Muscle of leg (tissue), 3 donors: ENCODE measurements at regions not wholly inside any gene's neighbourhood (a gene's known extent, or its start where the extent isn't known, plus 50 kb on each side); places are given as distances from the start of the nearest gene placed in this dataset.
"Not testable (repeated sequence)": the region's sequence is repeated elsewhere in the genome, so short reads cannot be mapped to it uniquely, and the experiment has no call there.

Experiments
- DNase-seq: peaks from one replicate; pipeline ENCODE4 v3.0.0; 2013
- H3K27ac ChIP-seq: one replicate; pipeline ENCODE4 v1.5.1; 2013; ENCODE audit warnings: mild to moderate bottlenecking, low read length, control low read depth
- H3K27me3 ChIP-seq: one replicate; pipeline ENCODE4 v1.6.1; 2013; ENCODE audit warnings: low read length; ENCODE audit not compliant: control insufficient read depth, insufficient read depth
- H3K36me3 ChIP-seq: one replicate; pipeline ENCODE4 v1.6.1; 2013; ENCODE audit warnings: low read length; ENCODE audit not compliant: control insufficient read depth, insufficient read depth
- H3K4me1 ChIP-seq: one replicate; pipeline ENCODE4 v1.6.1; 2013; ENCODE audit warnings: low read length; ENCODE audit not compliant: control insufficient read depth, insufficient read depth
- H3K4me3 ChIP-seq: one replicate; pipeline ENCODE4 v1.5.1; 2013; ENCODE audit warnings: low read length, control low read depth
- H3K9me3 ChIP-seq: replicated peaks from 2 replicates; pipeline ENCODE4 v1.6.1; 2013; ENCODE audit warnings: low read depth, low read length; ENCODE audit not compliant: control insufficient read depth
- WGBS: methylation state at CpG from one replicate; pipeline ENCODE4 v1.1.5; 2013; ENCODE audit warnings: missing lambda C conversion rate; ENCODE audit not compliant: insufficient coverage; 5-methylcytosine and 5-hydroxymethylcytosine counted together

DNA sequence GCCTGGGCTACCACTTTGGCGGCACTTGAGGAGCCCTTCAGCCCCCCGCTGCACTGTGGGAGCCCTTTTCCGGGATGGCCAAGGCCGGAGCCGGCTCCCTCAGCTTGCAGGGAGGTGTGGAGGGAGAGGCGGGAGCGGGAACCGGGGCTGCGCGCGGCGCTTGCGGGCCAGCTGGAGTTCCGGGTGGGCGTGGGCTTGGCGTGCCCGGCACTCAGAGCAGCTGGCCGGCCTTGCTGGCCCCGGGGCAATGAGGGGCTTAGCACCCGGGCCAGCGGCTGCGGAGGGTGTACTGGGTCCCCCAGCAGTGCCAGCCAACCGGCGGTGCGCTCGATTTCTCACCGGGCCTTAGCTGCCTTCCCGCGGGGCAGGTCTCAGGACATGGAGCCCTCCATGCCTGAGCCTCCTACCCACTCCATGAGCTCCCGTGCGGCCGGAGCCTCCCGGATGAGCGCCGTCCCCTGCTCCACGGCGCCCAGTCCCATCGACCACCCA lies 1602.9 kb upstream of the PCDH7 start:
- not testable (repeated sequence) for H3K27me3 ChIP-seq, H3K36me3 ChIP-seq, H3K9me3 ChIP-seq, H3K4me3 ChIP-seq, H3K4me1 ChIP-seq, DNase-seq, H3K27ac ChIP-seq
- 98% methylated on average over 20 of the region's 38 CpGs for WGBS

GRCh38 chr4:29121586-29121985 lies 1598.6 kb upstream of the PCDH7 start:
- Histone ChIP-seq H3K27ac (no peak overlapping the region), H3K9me3 (no peaks in the 10 kb centered on the region), H3K4me1 (no peaks in the 10 kb centered on the region), H3K4me3 (no peak overlapping the region), H3K36me3 (no peaks in the 10 kb centered on the region), H3K27me3 (no peaks in the 10 kb centered on the region)
- 20% methylated on average over 1 of the region's 4 CpGs for WGBS
- DNase-seq = no peak

DNA sequence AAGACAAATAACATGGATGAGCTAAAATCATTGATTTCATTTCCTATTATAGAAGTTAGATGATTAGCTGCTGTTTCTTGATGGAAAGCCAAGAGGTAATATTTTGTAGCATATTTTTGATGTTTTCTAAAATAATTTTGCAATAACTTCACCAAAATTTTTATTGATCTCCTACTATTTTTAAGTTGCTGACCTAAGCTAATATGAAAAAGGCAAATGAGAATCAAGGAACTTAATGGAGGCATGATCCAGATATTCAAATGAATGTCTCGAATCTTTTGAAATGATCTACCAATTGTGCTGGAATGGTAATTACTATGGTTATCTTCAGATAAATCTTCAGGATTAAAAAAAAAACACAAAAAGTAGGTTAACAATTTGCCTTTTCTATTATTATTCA lies 1591.4 kb upstream of the PCDH7 start:
- no peaks in the 10 kb centered on the region for H3K9me3 ChIP-seq
- H3K4me1 ChIP-seq = no peaks in the 10 kb centered on the region
- no peak for DNase-seq
- H3K36me3 ChIP-seq = no peaks in the 10 kb centered on the region
- H3K27me3 ChIP-seq = no peaks in the 10 kb centered on the region
- H3K4me3 ChIP-seq = no peak overlapping the region
- no peak overlapping the region for H3K27ac ChIP-seq
- WGBS = no CpG with 5 or more reads among the region's 1 CpG

- no peak for DNase-seq
- H3K4me3 ChIP-seq = no peak overlapping the region
- no peaks in the 10 kb centered on the region for H3K9me3 ChIP-seq
- WGBS = no CpG with 5 or more reads among the region's 2 CpGs
- no peaks in the 10 kb centered on the region for H3K27me3 ChIP-seq
- no peaks in the 10 kb centered on the region for H3K36me3 ChIP-seq
- no peaks in the 10 kb centered on the region for H3K4me1 ChIP-seq
- H3K27ac ChIP-seq = no peak overlapping the region
Observed at GRCh38 chr4:29131304-29131703, 1588.9 kb upstream of the PCDH7 start.

- Histone ChIP-seq H3K27ac (no peak overlapping the region), H3K9me3 (no peaks in the 10 kb centered on the region), H3K4me1 (no peaks in the 10 kb centered on the region), H3K4me3 (no peak overlapping the region), H3K36me3 (no peaks in the 10 kb centered on the region), H3K27me3 (no peaks in the 10 kb centered on the region)
- DNase-seq = no peak
- WGBS = 67% methylated on average over 1 of the region's 2 CpGs
Observed at GRCh38 chr4:29142708-29143107, 1577.5 kb upstream of the PCDH7 start.

DNA sequence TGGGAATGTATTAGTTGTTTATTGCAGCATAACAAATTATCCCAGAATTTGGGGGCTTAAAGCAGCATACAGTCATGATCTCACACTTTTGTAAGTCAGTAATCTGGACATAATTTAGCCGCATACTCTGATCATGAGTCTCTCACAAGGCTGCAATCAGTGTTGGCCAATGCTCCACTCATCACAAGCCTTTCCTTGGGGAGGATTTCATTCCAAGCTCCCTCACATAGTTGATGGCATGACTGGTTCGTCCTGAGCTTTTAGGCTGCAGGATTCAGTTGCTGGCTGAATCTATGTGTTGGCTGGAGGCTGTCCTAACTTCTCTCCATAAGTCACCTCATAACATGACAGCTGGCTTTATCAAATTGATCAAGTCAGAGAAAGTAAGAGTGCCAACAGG lies 1568.6 kb upstream of the PCDH7 start:
- no peak for DNase-seq
- H3K27ac ChIP-seq = no peak overlapping the region
- no peaks in the 10 kb centered on the region for H3K36me3 ChIP-seq
- H3K9me3 ChIP-seq = no peaks in the 10 kb centered on the region
- H3K4me3 ChIP-seq = no peak overlapping the region
- no peaks in the 10 kb centered on the region for H3K4me1 ChIP-seq
- no peaks in the 10 kb centered on the region for H3K27me3 ChIP-seq
- 100% methylated on average over 1 of the region's 2 CpGs for WGBS

GRCh38 chr4:29153642-29154041 lies 1566.5 kb upstream of the PCDH7 start:
- Histone ChIP-seq H3K9me3 (no peaks in the 10 kb centered on the region), H3K36me3 (no peaks in the 10 kb centered on the region), H3K4me3 (no peak overlapping the region), H3K27ac (no peak overlapping the region), H3K4me1 (no peaks in the 10 kb centered on the region), H3K27me3 (no peaks in the 10 kb centered on the region)
- WGBS = no CpG with 5 or more reads among the region's 3 CpGs
- DNase-seq = peak; percentile 7

DNA sequence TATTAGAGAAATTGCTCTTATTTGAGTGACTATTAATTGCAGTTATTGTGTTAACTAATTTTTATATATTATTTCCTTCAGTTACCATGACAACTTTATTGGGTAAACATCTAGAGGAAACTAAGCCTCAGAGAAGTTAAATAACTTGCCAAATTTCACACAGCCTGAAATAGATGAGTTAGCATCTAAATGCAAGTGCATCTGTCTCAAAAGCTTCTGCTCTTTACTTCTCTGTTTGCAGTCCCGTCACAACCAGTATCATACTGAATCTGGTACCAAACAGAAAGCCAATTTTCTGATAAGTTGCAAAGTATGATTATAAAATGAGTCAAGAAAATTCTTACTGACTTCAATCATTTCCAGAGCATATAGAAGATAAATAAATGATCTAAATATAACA lies 1544.9 kb upstream of the PCDH7 start:
- Histone ChIP-seq H3K27ac (no peak overlapping the region), H3K9me3 (no peaks in the 10 kb centered on the region), H3K4me1 (no peaks in the 10 kb centered on the region), H3K4me3 (no peak overlapping the region), H3K36me3 (no peaks in the 10 kb centered on the region), H3K27me3 (no peaks in the 10 kb centered on the region)
- no CpG with 5 or more reads among the region's 1 CpG for WGBS
- DNase-seq = no peak

DNA sequence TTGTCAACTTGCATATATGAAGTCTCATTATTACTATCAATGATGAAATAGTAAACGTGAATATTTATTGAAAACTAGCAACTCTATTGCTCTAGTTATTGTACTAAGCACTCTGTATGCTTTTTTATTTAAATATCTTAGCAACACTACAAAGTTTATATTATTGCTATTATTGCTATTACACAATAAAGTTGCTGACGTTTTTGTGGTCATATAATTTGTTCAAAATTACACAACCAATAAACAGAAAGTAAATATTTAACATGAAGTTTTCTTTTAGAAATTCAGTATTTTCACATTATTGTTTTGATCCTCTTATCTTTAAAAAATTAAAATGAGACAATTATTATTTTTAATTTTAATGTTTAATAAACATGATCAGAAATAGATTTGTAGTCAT lies 1521.1 kb upstream of the PCDH7 start:
- no peak overlapping the region for H3K4me3 ChIP-seq

GRCh38 chr4:29199485-29199884 lies 1520.7 kb upstream of the PCDH7 start:
- Histone ChIP-seq H3K4me3 (no peak overlapping the region), H3K27ac (no peak overlapping the region), H3K4me1 (no peaks in the 10 kb centered on the region), H3K36me3 (no peaks in the 10 kb centered on the region), H3K9me3 (no peaks in the 10 kb centered on the region), H3K27me3 (no peaks in the 10 kb centered on the region)
- no peak for DNase-seq
- WGBS = no CpG with 5 or more reads among the region's 4 CpGs

More for the DNA sequence above, 1521.1 kb upstream of the PCDH7 start:
- Histone ChIP-seq H3K27ac (no peak overlapping the region), H3K9me3 (no peaks in the 10 kb centered on the region), H3K27me3 (no peaks in the 10 kb centered on the region), H3K36me3 (no peaks in the 10 kb centered on the region), H3K4me1 (no peaks in the 10 kb centered on the region)
- no peak for DNase-seq
- WGBS = no CpG with 5 or more reads among the region's 2 CpGs

- H3K9me3 ChIP-seq = no peaks in the 10 kb centered on the region
- no peak for DNase-seq
- H3K4me1 ChIP-seq = no peaks in the 10 kb centered on the region
- no CpG with 5 or more reads among the region's 1 CpG for WGBS
- no peak overlapping the region for H3K27ac ChIP-seq
- no peaks in the 10 kb centered on the region for H3K36me3 ChIP-seq
- H3K27me3 ChIP-seq = no peaks in the 10 kb centered on the region
- no peak overlapping the region for H3K4me3 ChIP-seq
Observed at GRCh38 chr4:29213020-29213419, 1507.1 kb upstream of the PCDH7 start.
